CD4-positive, alpha-beta T cell treated with Interleukin-6 at 100 ng/mL for 8 hours (primary cell): ENCODE measurements at regions not wholly inside any gene's neighbourhood (a gene's known extent, or its start where the extent isn't known, plus 50 kb on each side); places are given as distances from the start of the nearest gene placed in this dataset.

Experiments used
- DNase-seq: peaks from one replicate; pipeline ENCODE4 v3.0.0-alpha.2; 2020; ENCODE audit warnings: mixed read lengths, low spot score

- DNase-seq: no peak
Observed at GRCh38 chr1:87437663-87438295, 109.1 kb downstream of the LMO4 start.

GRCh38 chr1:87439821-87440220, 111.1 kb downstream of the LMO4 start:
- no peak for DNase-seq

- peak; percentile 29 for DNase-seq
Observed at GRCh38 chr1:87449348-87449963, 120.8 kb downstream of the LMO4 start.

GRCh38 chr1:87450136-87450535, 121.5 kb downstream of the LMO4 start:
- DNase-seq: no peak

- peak; percentile 31 for DNase-seq
Observed at GRCh38 chr1:87450615-87451209, 122.0 kb downstream of the LMO4 start.

- no peak for DNase-seq
Observed at GRCh38 chr1:87451229-87451920, 122.7 kb downstream of the LMO4 start.

- DNase-seq: no peak
Observed at GRCh38 chr1:87452648-87453047, 124.0 kb downstream of the LMO4 start.

GRCh38 chr1:87457408-87457807, 128.7 kb downstream of the LMO4 start:
- DNase-seq: no peak

GRCh38 chr1:87462894-87463293, 134.2 kb downstream of the LMO4 start:
- no peak for DNase-seq

- DNase-seq: no peak
Observed at GRCh38 chr1:87464022-87464490, 135.4 kb downstream of the LMO4 start.

GRCh38 chr1:87466621-87467020, 137.9 kb downstream of the LMO4 start:
- DNase-seq: no peak

GRCh38 chr1:87472716-87473115, 144.0 kb downstream of the LMO4 start:
- no peak for DNase-seq

- DNase-seq: no peak
Observed at GRCh38 chr1:87473203-87473661, 144.6 kb downstream of the LMO4 start.

GRCh38 chr1:87474098-87474497, 145.4 kb downstream of the LMO4 start:
- no peak for DNase-seq

- DNase-seq: no peak
Observed at GRCh38 chr1:87478231-87478630, 149.6 kb downstream of the LMO4 start.

GRCh38 chr1:87495147-87495546, 166.5 kb downstream of the LMO4 start:
- DNase-seq: no peak

GRCh38 chr1:87495870-87496269, 167.2 kb downstream of the LMO4 start:
- DNase-seq: no peak

- DNase-seq: no peak
Observed at GRCh38 chr1:87497380-87498203, 168.9 kb downstream of the LMO4 start.

- DNase-seq: no peak
Observed at GRCh38 chr1:87501738-87502137, 173.1 kb downstream of the LMO4 start.

- DNase-seq: no peak
Observed at GRCh38 chr1:87505391-87505983, 176.8 kb downstream of the LMO4 start.

- DNase-seq: no peak
Observed at GRCh38 chr1:87506147-87506546, 177.5 kb downstream of the LMO4 start.
